GM19455 (cell line): ENCODE measurements at regions not wholly inside any gene's neighbourhood (a gene's known extent, or its start where the extent isn't known, plus 50 kb on each side); places are given as distances from the start of the nearest gene placed in this dataset.

Experiments
- ATAC-seq: cut with Tn5 transposase; IDR thresholded peaks from one replicate; pipeline ENCODE4 v1.9.1; 2021; ENCODE audit not compliant: unreplicated experiment

GRCh38 chr5:18977880-18978279, 1010.1 kb downstream of the CDH18 start:
- no peak for ATAC-seq

GRCh38 chr5:18984559-18985080, 1003.4 kb downstream of the CDH18 start:
- no peak for ATAC-seq

DNA sequence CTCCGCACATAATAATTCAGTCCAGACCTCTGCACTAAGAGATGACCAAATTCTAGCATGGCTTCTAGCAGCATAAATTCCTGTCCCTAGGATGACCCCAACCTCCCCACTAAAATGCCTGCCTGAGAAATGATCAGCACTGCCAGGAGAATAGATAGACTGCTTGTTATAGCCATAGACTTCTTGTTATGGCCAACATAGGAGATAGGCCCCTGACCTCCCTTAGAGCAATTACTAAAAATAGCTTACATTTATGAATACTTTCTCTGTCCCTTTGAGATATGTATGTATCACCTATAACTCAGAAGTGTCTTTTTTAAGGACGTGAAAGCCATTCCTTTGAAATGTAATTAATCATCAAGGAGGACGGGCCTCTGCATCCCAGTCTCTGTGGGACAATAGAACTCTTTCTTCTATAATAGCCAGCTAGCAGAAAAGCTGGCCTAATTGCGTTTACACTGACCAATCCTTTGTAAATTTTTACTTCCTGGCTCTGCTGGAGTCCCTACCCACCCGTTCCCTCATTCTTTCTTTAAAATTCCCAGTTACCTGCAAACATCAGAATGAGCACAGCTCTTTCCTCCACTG, 1002.7 kb downstream of the CDH18 start:
- no peak for ATAC-seq

DNA sequence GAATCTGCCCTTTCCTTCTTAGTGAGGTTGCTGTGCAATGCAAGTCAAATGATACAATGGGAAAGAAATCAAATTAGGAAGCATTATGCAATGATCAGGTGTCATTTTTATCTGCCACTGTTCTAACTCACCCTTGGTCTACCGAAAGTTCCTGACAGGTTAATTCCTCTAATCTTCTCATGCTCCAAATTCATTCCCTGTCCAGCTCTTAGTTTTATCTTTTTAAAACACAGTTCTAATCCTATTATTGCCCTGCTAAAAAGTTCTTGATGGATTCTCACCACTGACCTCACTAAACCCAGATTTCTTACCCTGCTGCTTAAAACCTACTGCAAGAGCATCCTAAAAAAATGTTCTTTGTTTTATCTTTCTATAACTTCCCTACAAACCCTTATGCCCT, 1000.9 kb downstream of the CDH18 start:
- no peak for ATAC-seq

- no peak for ATAC-seq
Measured at GRCh38 chr5:18990852-18991251, 997.1 kb downstream of the CDH18 start.

- no peak for ATAC-seq
Measured at GRCh38 chr5:18992264-18992663, 995.7 kb downstream of the CDH18 start.

DNA sequence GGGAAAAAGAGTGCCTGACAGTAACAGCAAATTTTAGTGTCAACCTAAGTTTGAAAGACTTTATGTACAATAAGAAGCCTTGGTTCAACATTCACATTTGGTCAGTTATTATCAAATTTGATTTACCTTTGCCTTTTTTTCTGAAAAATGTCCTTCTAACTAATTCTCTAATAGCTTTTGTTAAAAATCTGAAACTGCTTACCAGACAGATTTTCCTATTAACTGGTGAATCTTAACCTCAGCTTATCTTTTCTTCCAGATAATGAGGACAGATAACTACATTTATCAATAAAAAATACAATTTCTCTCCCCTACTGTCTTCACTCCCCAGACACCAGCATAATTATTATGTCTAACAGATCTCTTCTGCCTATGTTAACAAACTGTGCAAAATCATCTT, 988.5 kb downstream of the CDH18 start:
- no peak for ATAC-seq

DNA sequence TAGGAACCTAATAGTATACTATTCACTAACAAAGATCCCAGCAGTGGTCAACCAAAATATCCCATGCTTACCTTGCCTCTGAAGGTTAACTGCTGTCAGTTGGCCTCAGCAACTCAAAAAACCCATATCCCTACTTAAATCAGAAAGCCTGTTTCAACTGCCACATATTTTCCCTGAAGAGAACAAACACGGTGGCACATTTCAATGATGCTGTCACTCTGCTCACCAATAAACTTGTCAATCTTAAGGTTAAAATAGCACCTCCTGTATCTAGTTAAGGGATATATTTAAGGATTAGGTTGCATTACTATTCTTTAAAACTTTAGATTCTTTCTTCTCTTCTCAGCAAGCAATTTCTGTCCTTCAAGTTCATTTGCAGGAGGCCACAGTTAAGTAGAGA, 986.9 kb downstream of the CDH18 start:
- no peak for ATAC-seq

GRCh38 chr5:19001539-19001938, 986.5 kb downstream of the CDH18 start:
- ATAC-seq: no peak

- no peak for ATAC-seq
Measured at GRCh38 chr5:19002111-19002510, 985.9 kb downstream of the CDH18 start.

DNA sequence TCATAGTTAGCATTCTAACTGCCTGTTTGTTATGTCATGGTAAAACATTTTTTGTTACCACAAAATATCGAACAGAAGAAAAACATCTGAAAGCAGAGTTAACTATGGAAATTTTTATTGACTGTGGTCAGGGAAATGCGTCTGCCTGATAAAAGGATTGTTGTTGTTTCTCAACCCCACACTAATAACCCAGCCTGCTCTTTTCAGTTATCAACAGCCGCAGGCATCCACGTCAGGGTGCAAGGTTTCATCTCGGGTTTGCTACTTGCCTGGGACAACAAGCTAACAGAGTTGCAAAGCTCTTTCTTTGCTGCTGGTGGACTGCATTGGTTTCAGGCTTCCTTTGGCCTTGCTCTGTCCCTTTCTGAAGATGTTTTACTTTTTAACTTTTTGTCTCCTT, 969.2 kb downstream of the CDH18 start:
- ATAC-seq: no peak

- no peak for ATAC-seq
Measured at GRCh38 chr5:19031491-19031890, 956.5 kb downstream of the CDH18 start.

GRCh38 chr5:19035816-19036215, 952.2 kb downstream of the CDH18 start:
- ATAC-seq: no peak

DNA sequence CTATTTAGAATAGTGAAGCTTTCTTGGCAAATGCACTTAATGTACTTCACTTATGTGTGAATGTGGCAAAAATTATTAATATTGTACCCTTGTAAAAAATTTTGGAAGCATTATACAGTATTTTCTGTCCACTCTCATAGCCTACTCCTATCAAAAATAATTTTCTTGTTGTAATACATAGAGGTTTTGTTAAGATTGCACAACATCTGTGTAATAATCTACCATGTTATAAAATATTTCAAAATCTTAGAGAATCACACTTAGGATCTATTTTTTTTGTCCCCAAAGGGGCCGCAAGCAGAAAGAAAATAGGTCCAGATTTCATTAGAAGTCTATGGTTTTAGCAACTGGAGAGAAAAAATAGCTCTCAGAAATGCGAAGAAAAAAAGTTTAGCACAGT, 945.9 kb downstream of the CDH18 start:
- no peak for ATAC-seq

GRCh38 chr5:19044311-19044710, 943.7 kb downstream of the CDH18 start:
- no peak for ATAC-seq

DNA sequence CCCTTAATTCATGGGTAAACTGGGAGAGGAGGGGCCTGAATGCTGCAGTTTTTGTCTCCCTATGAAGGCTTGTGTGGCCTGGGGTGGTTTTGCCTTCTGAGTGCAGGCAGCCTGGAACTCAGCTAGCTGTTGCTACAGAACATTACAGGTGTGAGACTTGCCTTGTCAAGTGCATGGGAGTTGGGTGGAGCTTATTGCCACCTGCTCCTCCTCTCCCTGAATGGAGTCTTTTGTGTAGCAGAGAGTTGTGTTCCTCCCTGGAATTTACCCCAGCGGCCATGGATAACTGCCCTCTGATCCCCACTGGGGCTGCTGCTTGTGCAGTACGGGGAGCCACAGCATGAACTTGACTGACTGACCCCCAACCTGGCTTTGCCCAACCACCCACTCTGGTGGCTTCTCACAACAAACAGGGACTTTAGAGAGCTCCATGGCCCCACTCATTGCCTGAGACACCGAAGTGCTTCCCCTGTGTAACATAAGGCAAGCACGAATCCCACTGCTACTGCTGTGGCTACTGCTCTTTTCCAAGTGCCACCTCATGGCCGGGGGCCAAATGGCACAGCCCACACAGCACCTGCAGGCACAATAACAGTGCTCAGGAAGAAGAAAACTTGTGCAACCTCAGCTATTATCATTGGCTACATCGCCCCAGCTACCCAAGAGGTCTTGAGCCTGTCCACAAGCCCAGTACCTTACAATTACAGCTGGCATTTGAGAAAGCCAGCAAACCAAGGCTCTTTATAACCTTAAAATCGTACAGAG, 942.9 kb downstream of the CDH18 start:
- no peak for ATAC-seq

DNA sequence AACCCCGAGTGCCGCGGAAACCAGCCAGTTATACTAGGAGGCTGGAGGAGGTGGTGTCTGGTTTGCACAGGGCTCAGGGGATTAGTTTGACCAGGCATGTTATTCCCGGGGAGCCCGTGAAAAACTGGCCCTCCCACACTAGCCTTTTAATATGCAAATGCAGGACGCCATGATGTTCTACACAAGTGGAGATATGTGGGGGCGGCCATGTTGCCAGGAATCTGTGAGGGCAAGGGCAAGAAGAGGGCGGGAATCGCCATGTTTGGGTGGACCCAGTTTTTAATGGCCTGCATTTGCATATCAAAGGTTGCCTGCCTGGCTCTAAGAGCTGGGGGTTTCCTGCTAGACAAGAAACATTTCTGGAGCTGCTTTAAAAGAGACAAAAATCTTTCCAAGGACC, 940.7 kb downstream of the CDH18 start:
- ATAC-seq: no peak

GRCh38 chr5:19048726-19049125, 939.3 kb downstream of the CDH18 start:
- ATAC-seq: no peak

- no peak for ATAC-seq
Measured at GRCh38 chr5:19058216-19058615, 929.8 kb downstream of the CDH18 start.

DNA sequence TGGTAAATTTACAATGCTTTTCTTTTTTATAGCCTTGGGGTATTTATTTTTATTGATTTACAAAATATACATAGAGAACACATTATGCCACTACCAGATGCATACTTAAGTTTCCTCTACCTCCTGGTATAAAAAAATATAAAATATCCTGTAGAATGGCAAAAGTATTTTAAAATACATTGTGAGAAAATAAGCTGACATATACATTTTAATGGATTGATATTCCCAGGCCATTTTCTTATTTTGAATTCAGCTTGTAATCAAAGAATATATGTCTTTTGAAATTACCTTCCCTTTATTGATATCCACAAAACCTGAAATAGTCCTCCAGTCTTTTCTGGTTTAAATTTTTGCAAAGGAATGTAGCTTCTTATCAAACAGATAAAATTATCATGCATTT, 923.9 kb downstream of the CDH18 start:
- ATAC-seq: no peak

- ATAC-seq: no peak
Measured at GRCh38 chr5:19067741-19068140, 920.3 kb downstream of the CDH18 start.

DNA sequence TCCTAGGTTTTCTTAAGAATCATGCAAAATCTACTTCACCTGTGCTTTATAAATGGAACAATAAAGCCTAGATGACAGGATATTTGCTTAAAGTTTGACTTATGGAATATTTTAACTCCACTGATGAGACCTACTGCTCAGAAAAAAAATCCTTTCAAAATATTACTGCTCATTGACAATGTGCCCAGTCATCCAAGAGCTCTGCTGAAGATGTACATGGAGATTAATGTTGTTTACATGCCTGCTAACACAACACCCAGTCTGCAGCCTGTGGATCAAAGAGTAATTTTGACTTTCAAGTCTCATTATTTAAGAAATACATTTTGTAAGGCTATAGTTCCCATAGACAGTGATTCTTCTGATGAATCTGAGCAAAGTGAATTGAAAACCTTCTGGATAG, 889.6 kb downstream of the CDH18 start:
- no peak for ATAC-seq

- ATAC-seq: no peak
Measured at GRCh38 chr5:19099195-19099594, 888.8 kb downstream of the CDH18 start.
